ENCODE measurements at regions not wholly inside any gene's neighbourhood (a gene's known extent, or its start where the extent isn't known, plus 50 kb on each side); places are given as distances from the start of the nearest gene placed in this dataset.

DNA sequence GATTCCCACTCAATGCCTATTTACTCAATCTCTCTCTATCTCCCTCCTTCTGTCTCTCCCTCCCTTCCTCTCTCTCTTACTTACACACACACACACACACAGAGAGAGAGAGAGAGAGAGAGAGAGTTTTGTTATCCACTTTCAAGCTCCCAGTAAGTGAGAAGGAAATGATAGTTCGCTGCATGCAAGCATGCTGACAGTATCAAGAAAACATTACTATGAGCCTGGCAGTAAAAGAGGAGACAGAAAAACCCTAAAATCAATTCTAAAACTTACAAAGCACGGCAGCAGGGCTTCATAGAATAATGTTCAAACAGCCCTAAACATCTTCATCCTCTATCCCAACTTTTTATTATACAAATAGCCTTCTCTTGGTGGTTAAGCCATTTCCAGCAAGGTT is 171.9 kb downstream of the FOXO1 start:
- H3K27me3 ChIP-seq: no peaks in the 10 kb centered on the region
- no peaks in the 10 kb centered on the region for H3K4me1 ChIP-seq
- no peak for TF ChIP-seq POLR2A (IDR thresholded peaks at IDR 0.05)
- TF ChIP-seq, protein P1, sequence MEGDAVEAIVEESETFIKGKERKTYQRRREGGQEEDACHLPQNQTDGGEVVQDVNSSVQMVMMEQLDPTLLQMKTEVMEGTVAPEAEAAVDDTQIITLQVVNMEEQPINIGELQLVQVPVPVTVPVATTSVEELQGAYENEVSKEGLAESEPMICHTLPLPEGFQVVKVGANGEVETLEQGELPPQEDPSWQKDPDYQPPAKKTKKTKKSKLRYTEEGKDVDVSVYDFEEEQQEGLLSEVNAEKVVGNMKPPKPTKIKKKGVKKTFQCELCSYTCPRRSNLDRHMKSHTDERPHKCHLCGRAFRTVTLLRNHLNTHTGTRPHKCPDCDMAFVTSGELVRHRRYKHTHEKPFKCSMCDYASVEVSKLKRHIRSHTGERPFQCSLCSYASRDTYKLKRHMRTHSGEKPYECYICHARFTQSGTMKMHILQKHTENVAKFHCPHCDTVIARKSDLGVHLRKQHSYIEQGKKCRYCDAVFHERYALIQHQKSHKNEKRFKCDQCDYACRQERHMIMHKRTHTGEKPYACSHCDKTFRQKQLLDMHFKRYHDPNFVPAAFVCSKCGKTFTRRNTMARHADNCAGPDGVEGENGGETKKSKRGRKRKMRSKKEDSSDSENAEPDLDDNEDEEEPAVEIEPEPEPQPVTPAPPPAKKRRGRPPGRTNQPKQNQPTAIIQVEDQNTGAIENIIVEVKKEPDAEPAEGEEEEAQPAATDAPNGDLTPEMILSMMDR (IDR thresholded peaks at IDR 0.05): no peak
- H3K4me3 ChIP-seq: no peak overlapping the region
- H3K36me3 ChIP-seq: no peaks in the 10 kb centered on the region
- ATAC-seq (peak in 3 of 4 donors; percentile 24 to 53 (median 33)), DNase-seq (no peak)
- H3K27ac ChIP-seq: no peak overlapping the region
- WGBS (ENCODE audit: insufficient coverage, low coverage, low lambda C conversion rate, missing lambda C conversion rate): 52% methylated on average over 2 of the region's 2 CpGs
- H3K9me3 ChIP-seq: no peaks in the 10 kb centered on the region
- intact Hi-C loops (cut with DNase I): no loop called here

DNA sequence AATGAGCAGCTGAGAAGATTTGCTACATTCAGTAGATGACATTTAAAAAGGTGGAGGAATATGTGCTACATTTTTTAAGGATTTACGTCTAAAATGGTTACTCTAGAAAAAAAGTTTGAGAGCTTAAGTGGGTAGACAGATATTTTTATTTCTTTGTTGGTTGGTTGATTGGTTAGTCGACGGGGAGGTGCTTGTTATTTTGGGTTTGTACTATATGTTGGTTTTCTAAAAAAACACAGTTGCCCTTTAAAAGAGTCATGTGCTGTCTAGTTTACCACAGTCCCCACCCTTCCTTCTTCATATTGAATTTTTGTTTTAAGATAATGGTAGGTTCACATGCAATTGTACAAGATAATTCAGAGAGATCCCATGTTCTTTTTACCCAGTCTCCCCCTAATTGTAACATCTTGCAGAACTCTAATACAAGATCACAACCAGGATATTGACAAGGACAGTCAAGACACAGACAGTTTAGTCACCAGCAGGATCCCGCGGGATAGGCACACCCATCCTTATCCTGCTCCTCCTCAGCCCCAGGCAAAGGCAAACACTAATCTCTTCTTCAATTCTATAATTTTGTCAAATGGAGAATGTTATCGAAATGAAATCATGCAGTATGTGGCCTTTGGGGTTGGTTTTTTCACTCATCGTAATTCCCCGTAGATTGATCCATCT is 171.4 kb downstream of the FOXO1 start:
- H3K27me3 ChIP-seq: no peaks in the 10 kb centered on the region
- DNase-seq: no peak

DNA sequence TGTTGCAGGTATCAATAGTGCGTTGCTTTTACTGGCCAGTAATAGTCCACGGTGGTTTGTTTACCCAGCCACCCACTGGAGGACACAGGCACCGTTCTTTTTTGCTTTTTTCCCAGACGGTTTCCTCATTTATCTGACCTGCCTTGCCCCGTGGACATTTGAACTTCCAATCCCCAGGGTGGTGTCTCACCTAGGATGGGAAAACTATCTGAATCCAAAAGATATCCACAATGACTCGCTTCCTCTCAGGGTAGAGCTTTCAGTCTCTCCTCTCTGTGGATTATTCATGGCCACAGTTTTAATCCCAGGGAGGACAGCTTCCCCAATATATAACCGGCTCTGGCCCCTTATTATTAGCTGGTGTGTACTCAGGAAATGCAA is 170.8 kb downstream of the FOXO1 start:
- Histone ChIP-seq H3K4me1 (no peaks in the 10 kb centered on the region), H3K9me3 (no peaks in the 10 kb centered on the region), H3K27me3 (no peaks in the 10 kb centered on the region), H3K36me3 (no peaks in the 10 kb centered on the region), H3K27ac (no peak overlapping the region), H3K4me3 (no peak overlapping the region)
- DNase-seq (no peak), ATAC-seq (peak in 3 of 4 donors; percentile 20 to 86 (median 43))
- intact Hi-C loops (cut with DNase I): no loop called here
- 46% methylated on average over 7 of the region's 7 CpGs for WGBS (ENCODE audit: insufficient coverage, low coverage, low lambda C conversion rate, missing lambda C conversion rate)
- no peak for TF ChIP-seq POLR2A (IDR thresholded peaks at IDR 0.05)
- TF ChIP-seq, protein P1 (IDR thresholded peaks at IDR 0.05): no peak

More for the DNA sequence above, 171.4 kb downstream of the FOXO1 start:
- intact Hi-C loops (cut with DNase I): no loop called here
- Histone ChIP-seq H3K4me1 (no peaks in the 10 kb centered on the region), H3K9me3 (no peaks in the 10 kb centered on the region), H3K4me3 (no peak overlapping the region), H3K36me3 (no peaks in the 10 kb centered on the region), H3K27ac (no peak overlapping the region)
- WGBS (ENCODE audit: insufficient coverage, low coverage, low lambda C conversion rate, missing lambda C conversion rate): 79% methylated on average over 8 of the region's 8 CpGs
- no peak for TF ChIP-seq POLR2A (IDR thresholded peaks at IDR 0.05)
- TF ChIP-seq, protein P1 (IDR thresholded peaks at IDR 0.05): no peak
- ATAC-seq: no peak

DNA sequence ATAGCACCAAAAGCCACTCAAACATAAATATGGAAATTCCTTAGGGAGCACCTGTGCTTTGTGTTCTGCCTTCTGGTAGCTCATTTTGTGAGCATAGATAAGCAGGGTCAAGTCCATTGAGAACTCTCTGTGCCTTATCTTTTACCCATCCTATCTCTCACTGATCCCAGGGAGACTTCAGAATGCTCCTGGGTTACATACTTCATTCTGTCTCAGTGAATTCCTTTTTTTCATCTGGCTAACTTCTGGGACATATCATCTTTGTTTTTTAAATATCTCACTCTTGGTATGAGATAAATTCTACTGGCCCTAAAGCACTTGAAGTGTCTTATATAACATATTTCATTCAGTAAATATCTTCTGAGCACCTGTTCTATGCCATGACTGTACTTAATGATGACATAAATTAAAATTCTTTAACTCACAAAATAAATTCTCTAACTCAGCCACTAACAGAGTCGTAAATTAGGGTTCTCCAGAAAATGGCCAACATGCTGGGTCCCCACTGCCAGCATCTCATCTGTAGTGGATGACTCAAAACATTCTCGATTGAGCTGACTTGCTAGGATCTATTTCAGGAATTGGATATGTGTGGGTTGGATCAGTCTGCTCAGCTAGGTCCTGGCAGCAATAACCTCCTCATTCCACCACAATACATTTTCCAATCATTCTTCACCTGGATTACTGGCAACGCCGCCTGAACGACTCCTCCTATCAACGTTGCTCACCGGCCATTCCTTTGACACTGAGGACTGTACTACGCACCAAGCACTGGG is 170.2 kb downstream of the FOXO1 start:
- H3K27ac ChIP-seq: no peak overlapping the region
- ATAC-seq (peak in 1 of 4 donors; percentile 8), DNase-seq (no peak)
- TF ChIP-seq, protein P1 (IDR thresholded peaks at IDR 0.05): no peak
- TF ChIP-seq POLR2A (IDR thresholded peaks at IDR 0.05): no peak
- no peaks in the 10 kb centered on the region for H3K4me1 ChIP-seq
- H3K27me3 ChIP-seq: no peaks in the 10 kb centered on the region
- no peaks in the 10 kb centered on the region for H3K36me3 ChIP-seq
- no peaks in the 10 kb centered on the region for H3K9me3 ChIP-seq
- no peak overlapping the region for H3K4me3 ChIP-seq
- intact Hi-C loops (cut with DNase I): no loop called here
- 90% methylated on average over 5 of the region's 8 CpGs for WGBS (ENCODE audit: insufficient coverage, low coverage, low lambda C conversion rate, missing lambda C conversion rate)

Measured in right lobe of liver (tissue), 6 donors.